Keratinocyte (primary cell): ENCODE measurements at regions not wholly inside any gene's neighbourhood (a gene's known extent, or its start where the extent isn't known, plus 50 kb on each side); places are given as distances from the start of the nearest gene placed in this dataset.

ENCODE experiments used
- DNase-seq: peaks from one replicate; pipeline ENCODE4 v3.0.0-alpha.2; 2011; ENCODE audit warnings: low read depth, missing footprints, low spot score
- FAIRE-seq: peaks from 2 replicates; lab custom pipeline; 2011; peaks lifted over from hg19 to GRCh38; lab: Jason Lieb, UNC
- H2AFZ ChIP-seq: 2 replicates; pipeline ENCODE4 v1.6.0; 2012; ENCODE audit warnings: low read length, control low read depth, inconsistent platforms; ENCODE audit not compliant: control insufficient read depth
- H3K27ac ChIP-seq: 2 replicates; pipeline ENCODE4 v1.5.1; 2011; ENCODE audit warnings: low read length; ENCODE audit not compliant: control insufficient read depth, insufficient read depth
- H3K27me3 ChIP-seq: 3 replicates; pipeline ENCODE4 v1.6.0; 2011; ENCODE audit warnings: low read length; ENCODE audit not compliant: control insufficient read depth, insufficient read depth; ENCODE audit errors: extremely low read depth
- H3K36me3 ChIP-seq, 2 experiments: 2 replicates in 1 of 2; 3 replicates in 1 of 2; pipeline ENCODE4 v1.5.1; 2011; ENCODE audit warnings: low read length in 2 of 2, mild to moderate bottlenecking in 1 of 2; ENCODE audit not compliant: control insufficient read depth in 2 of 2, insufficient read depth in 2 of 2; ENCODE audit errors: extremely low read depth in 1 of 2
- H3K4me1 ChIP-seq: 3 replicates; pipeline ENCODE4 v1.5.1; 2011; ENCODE audit warnings: low read length; ENCODE audit not compliant: control insufficient read depth, insufficient read depth; ENCODE audit errors: extremely low read depth
- H3K4me2 ChIP-seq: 3 replicates; pipeline ENCODE4 v1.6.0; 2011; ENCODE audit warnings: low read depth, low read length; ENCODE audit not compliant: control insufficient read depth, insufficient read depth; ENCODE audit errors: extremely low read depth
- H3K4me3 ChIP-seq, 3 experiments: fragments of 200-600 bp in 1 of 3; sonication (generic) in 1 of 3; 2 replicates in 2 of 3; 3 replicates in 1 of 3; pipeline ENCODE4 v1.5.1; 2011 to 2016; ENCODE audit warnings: low read length in 3 of 3, mild to moderate bottlenecking in 3 of 3, control low read depth in 2 of 3, inconsistent platforms in 1 of 3, low read depth in 1 of 3, mixed read lengths in 1 of 3, mixed run types in 1 of 3, moderate library complexity in 1 of 3; ENCODE audit not compliant: control insufficient read depth in 2 of 3, insufficient read depth in 2 of 3; ENCODE audit errors: extremely low read depth in 1 of 3
- H3K79me2 ChIP-seq: 2 replicates; pipeline ENCODE4 v1.6.0; 2012; ENCODE audit warnings: low read length; ENCODE audit not compliant: control insufficient read depth, insufficient read depth
- H3K9ac ChIP-seq: 3 replicates; pipeline ENCODE4 v1.6.0; 2011; ENCODE audit warnings: low read length; ENCODE audit not compliant: control insufficient read depth, insufficient read depth; ENCODE audit errors: extremely low read depth
- H3K9me1 ChIP-seq: 3 replicates; pipeline ENCODE4 v1.6.0; 2011; ENCODE audit warnings: low read length; ENCODE audit not compliant: control insufficient read depth, insufficient read depth; ENCODE audit errors: extremely low read depth
- H3K9me3 ChIP-seq: 2 replicates; pipeline ENCODE4 v1.5.1; 2012; ENCODE audit warnings: low read depth, low read length; ENCODE audit not compliant: control insufficient read depth
- H4K20me1 ChIP-seq: 3 replicates; pipeline ENCODE4 v1.6.0; 2011; ENCODE audit warnings: low read length; ENCODE audit not compliant: control insufficient read depth, insufficient read depth; ENCODE audit errors: extremely low read depth
- CTCF ChIP-seq, 3 experiments: IDR thresholded peaks in 1 of 3; conservative IDR thresholded peaks in 1 of 3; optimal IDR thresholded peaks in 1 of 3; 2 replicates in 2 of 3; 3 replicates in 1 of 3; pipeline versions ENCODE3 to v1.5.1; 2011; ENCODE audit warnings: low read length in 3 of 3, mild to moderate bottlenecking in 3 of 3, moderate library complexity in 2 of 3, control low read depth in 1 of 3, inconsistent platforms in 1 of 3; ENCODE audit not compliant: insufficient read depth in 2 of 3; ENCODE audit errors: extremely low read depth in 1 of 3
- EZH2 ChIP-seq: IDR thresholded peaks from one replicate; pipeline ENCODE4 v1.6.1; 2012; ENCODE audit warnings: inconsistent platforms, mild to moderate bottlenecking, low read length, moderate library complexity
- dilution Hi-C: fragments of 300-500 bp; cut with MboI; formaldehyde crosslinking; loops from one replicate; pipeline ENCODE4 v1.7.0; 2020; ENCODE audit warnings: low sequenced_read_pairs; ENCODE audit not compliant: extremely low pct_ligation_motif_present

- Histone ChIP-seq H3K27me3 (no peaks in the 10 kb centered on the region), H2AFZ (no peak overlapping the region), H3K27ac (no peak overlapping the region), H4K20me1 (no peaks in the 10 kb centered on the region), H3K9me3 (no peaks in the 10 kb centered on the region), H3K9ac (no peak overlapping the region), H3K36me3 (no peaks in the 10 kb centered on the region), H3K4me2 (no peak overlapping the region), H3K79me2 (no peaks in the 10 kb centered on the region), H3K4me3 (no peak overlapping the region), H3K9me1 (peaks cover 2% of the 10 kb centered on the region), H3K4me1 (peaks cover 24% of the 10 kb centered on the region)
- dilution Hi-C loops = no loop called here
- DNase-seq (no peak), FAIRE-seq (no peak)
- TF ChIP-seq EZH2 = no peak
- no peak for TF ChIP-seq CTCF (optimal IDR thresholded peaks at IDR 0.05 in 1 of 3, IDR thresholded peaks at IDR 0.05 in 1 of 3, conservative IDR thresholded peaks at IDR 0.05 in 1 of 3; ENCODE audit: extremely low read depth in 1 of 3, insufficient read depth in 2 of 3, low read length in 3 of 3)
Observed at GRCh38 chr2:118246726-118247125, 158.5 kb downstream of the INSIG2 start.

DNA sequence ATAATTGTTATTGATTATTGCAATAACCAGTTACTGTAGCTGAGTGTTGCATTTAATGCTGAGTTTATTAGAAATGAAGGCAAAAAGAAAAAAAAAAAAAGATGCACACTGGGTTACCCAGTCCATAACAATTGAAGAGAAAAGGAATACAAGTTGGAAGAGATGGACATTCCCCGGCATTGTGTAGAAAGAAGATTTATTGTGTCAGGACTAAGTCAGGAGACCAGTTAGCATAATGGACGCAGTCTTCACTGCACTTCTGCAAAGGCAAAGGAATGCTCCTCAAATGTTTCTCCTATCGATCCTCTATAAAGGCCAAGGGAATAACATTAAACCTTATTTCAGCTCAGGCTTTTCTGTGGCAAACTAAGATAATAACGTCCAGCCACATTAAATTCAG is 157.8 kb downstream of the INSIG2 start:
- no peaks in the 10 kb centered on the region for H3K9me3 ChIP-seq
- no peak overlapping the region for H3K27ac ChIP-seq
- H3K79me2 ChIP-seq = no peaks in the 10 kb centered on the region
- H4K20me1 ChIP-seq = no peaks in the 10 kb centered on the region
- H3K36me3 ChIP-seq = no peaks in the 10 kb centered on the region
- peaks cover 24% of the 10 kb centered on the region for H3K4me1 ChIP-seq
- TF ChIP-seq CTCF (optimal IDR thresholded peaks at IDR 0.05 in 1 of 3, IDR thresholded peaks at IDR 0.05 in 1 of 3, conservative IDR thresholded peaks at IDR 0.05 in 1 of 3; ENCODE audit: extremely low read depth in 1 of 3, insufficient read depth in 2 of 3, low read length in 3 of 3) (no peak), EZH2 (no peak)
- DNase-seq (no peak), FAIRE-seq (no peak)
- no peaks in the 10 kb centered on the region for H3K27me3 ChIP-seq
- peaks cover 2% of the 10 kb centered on the region for H3K9me1 ChIP-seq
- no peak overlapping the region for H3K4me3 ChIP-seq
- no peak overlapping the region for H3K9ac ChIP-seq
- H2AFZ ChIP-seq = no peak overlapping the region
- dilution Hi-C loops = no loop called here
- no peak overlapping the region for H3K4me2 ChIP-seq
